ENCODE measurements at regions not wholly inside any gene's neighbourhood (a gene's known extent, or its start where the extent isn't known, plus 50 kb on each side); places are given as distances from the start of the nearest gene placed in this dataset.
A peak's percentile ranks its signal among the peaks of the same experiment; 100 is the strongest.
"Not testable (repeated sequence)": the region's sequence is repeated elsewhere in the genome, so short reads cannot be mapped to it uniquely, and the experiment has no call there.

DNA sequence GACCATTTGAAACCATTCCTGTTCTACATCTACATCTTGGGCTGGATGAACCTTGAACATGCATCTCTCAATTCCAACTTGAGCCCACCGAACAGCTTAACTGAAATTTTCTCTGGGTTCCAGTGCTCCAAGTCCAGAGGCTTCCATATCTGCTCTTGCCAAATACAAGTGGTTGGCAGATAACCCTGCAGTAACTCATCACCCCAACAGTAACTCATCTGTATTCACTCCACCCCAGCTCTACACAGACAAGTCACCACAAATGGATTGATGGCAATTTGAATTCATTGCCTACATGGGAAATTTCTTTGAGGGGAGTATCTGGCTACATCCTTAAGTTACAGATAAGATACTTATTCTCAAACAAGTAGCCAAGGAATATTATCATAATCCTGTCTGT, 502.4 kb upstream of the TNP1 start:
- no peak for FAIRE-seq

DNA sequence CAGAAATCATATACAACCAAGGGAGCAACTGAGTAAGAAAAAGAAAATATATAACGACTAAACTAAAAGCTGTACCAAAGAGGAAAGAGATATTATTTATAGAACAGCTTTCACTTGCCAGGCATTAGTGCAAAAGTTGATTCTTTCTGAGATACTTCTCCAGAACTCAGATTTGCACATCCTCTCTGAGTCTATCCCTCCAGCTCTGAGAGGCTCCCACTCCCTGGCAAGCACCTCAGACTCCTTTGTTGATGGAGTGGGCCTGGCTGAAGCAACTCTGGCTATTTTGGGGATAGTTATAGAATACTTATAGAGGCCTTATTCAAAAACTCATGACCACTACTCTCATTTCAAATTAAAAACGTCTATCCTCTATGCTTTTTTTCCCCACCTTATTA, 501.6 kb upstream of the TNP1 start:
- FAIRE-seq: no peak

DNA sequence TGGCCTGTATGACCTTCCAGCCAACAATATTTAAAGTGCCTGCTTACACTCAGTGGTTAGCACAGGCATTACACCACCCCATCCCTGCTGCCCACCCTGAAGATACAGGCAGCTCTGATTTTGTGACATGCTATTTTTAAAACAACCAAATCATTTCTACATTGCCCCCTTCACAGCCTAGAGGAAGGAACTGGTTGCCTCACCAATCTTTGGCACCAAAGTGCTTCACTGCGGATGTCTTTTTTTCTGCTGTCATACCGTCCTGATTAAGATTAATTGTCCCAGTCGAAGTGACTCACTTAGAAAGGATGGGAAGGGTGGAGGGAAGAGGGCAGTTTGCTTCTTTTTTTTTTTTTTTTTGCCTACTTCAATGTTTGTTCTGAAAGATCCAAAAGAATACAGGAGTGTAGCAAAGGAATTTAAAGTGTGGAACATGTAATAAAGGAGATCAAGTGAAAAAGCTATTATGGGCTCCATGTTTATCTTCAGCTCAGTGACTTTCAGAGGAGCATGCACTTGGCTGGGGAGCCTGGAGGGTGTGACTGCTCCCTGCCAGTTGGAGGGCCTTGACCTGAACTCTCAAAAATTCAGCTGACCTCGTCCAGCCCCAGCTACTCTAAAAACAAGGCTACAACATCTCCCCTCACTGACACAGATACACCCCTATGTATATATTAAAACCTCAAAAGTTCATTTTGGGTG, 501.1 kb upstream of the TNP1 start:
- no peak for FAIRE-seq

DNA sequence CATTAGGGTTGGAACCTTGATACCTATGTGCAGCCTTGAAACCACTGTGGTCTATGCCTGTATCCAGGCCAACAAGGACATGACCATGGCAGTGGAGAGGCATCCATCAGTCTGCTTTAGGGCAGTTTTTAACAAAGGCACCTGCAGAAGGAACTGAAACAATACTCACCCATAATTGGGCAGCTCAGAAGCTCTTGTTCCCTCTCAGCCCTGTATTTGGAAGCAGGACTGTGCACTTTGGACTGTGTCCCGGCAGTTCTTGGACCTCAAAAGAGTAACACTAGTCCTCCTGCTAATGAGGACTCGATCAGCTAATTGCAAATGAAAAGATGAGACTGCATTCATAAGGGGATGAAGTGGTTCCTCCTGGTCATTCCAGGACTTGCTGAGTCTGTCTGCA, 500.2 kb upstream of the TNP1 start:
- no peak for FAIRE-seq

DNA sequence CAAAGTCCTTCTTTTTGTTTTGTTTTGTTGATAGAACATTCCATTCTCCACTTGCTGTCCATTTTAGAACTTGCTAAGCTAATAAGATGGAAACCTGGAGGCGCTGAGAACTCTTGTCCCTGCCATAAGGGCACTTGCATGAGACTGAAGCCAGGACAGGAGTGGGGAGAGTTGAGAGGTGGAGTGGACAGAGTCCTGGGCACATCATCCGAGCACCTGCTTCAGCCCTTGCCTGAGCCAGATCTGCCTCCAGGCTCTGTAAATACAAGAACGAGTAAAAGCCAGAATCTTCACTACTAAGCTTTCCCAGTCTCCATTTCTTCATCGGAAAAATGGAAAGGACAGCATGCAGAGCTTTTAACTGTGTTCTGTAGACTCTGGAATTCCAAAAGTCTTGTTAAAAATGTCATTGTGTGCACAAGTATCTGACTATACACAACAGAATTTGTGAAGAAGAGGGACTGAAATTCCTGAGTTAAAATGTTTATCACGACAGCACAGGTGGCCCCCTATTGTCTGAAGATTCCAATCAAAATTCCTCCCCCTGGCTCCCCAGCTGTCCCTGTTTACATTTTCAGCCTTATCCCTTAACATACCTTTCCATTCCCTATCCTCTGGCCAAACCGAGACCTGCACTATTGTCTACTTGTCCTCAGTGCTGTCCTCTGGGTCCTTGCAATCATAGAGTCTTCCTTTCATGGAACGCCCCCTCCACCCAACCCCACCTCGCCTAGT, 498.2 kb upstream of the TNP1 start:
- FAIRE-seq: no peak

DNA sequence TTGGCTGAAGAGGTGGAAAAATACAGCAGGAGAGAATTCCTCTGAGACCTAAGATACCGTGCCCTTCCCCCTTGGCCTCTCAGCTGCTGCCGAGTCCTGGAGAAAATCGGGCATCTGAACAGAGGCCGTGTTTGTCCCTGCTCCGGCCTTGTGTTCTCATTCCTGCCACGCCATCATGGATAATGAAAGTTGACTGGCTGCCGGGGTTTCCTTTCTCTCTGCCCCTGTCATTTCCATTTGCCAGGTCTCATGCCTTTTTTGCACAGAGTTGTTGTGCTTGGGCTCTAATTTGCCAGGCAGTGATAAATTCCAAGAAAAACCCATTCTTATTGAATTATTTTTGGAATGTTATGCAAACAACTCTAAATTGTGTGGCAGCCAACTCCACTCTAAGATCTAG, 496.9 kb upstream of the TNP1 start:
- no peak for FAIRE-seq

DNA sequence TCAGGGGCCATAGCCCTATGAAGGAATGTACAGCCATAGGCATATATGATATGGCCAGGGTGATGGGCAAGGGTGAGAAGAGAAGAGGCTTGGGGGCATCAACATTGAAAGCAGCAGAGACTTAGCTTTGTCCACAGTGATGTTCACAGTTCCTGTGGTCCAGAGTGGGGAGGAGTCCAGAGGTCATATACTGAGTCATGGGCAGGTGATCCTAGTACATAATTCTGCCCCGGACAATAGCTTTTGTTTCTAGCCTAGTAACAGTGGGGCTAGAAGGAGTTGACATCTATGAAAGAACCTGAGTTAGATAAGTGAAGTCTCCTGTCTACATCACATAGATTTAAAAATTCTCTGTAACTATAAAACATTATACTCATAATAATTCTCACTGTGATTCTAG, 496.3 kb upstream of the TNP1 start:
- FAIRE-seq: no peak

DNA sequence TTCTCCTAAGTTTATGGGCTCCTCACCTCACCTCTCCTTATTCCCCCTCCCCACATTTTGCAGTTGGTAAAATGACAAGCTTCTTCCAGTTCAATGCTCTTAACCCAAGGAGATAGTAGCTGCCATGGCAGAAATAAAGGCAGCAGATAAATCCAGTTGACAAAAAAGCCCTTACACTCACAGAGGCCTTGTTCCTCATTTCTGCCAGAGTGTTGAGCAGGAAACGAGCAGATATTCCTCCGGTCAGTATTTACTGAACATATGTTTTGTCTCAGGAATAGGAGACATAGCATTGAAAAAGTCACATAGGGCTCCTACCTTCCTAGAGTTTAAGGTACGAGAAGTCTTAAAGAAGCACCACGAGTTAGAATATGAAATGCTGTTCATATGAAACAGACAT, 493.7 kb upstream of the TNP1 start:
- FAIRE-seq: no peak

DNA sequence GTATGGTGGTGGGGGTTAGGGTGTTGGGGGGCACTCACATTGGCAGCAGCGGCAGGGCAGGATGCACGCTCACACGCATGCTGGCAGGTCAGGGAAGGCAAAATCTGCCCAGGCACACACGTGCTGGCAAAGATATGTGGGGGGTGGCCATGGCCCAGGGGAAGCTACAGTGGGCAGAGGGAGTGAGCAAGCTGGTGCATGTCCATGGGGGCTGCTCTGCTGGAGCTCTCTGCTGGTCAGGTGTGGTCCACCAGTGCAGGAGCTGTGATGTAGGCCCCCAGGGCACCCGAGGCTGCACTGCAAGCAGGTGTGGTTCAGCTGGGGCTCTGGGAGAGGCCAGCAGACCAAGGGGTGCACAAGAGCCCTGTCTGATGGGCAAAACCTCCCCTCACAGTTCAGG, 491.5 kb upstream of the TNP1 start:
- FAIRE-seq: no peak

DNA sequence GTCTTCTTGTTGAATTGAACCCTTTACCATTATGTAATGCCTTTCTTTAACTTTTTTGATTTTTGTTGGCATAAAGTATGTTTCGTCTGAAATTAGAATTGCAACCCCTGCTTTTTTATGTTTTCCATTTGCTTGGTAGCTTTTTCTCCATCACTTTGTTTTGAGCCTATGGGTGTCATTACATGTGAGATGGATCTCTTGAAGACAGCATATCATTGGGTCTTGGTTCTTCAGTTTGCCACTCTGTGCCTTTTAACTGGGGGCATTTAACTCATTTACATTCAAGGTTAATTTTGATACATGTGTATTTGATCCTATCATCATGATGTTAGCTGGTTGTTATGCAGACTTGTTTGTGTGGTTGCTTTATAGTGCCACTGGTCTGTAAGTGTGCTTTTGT, 489.4 kb upstream of the TNP1 start:
- FAIRE-seq: no peak

DNA sequence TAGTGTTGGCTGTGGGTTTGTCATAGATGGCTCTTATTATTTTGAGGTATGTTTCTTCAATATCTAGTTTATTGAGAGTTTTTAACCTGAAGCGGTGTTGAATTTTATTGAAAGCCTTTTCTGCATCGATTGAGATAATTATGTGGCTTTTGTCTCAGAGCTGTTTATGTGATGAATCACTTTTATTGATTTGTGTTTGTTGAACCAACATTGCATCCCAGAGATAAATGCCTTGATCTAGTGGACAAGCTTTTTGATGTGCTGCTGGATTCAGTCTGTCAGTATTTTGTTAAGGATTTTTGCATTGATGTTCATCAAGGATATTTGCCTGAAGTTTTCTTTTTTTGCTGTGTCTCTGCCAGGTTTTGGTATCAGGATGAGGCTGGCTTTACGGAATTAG, 487.8 kb upstream of the TNP1 start:
- not testable (repeated sequence) for FAIRE-seq

DNA sequence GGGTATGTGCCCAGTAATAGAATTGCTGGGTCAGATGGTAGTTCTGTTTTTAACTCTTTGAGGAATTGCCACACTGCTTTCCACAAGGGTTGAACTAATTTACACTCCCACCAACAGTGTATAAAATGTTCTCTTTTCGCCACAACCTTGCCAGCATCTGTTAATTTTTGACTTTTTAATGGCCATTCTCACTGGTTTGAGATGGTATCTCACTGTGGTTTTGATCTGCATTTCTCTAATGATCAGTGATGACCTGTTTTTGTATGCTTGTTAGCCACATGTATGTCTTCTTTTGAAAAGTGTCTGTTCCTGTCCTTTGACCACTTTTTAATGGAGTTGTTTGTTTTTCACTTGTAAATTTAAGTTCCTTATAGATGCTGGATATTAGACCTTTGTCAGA, 486.2 kb upstream of the TNP1 start:
- not testable (repeated sequence) for FAIRE-seq

DNA sequence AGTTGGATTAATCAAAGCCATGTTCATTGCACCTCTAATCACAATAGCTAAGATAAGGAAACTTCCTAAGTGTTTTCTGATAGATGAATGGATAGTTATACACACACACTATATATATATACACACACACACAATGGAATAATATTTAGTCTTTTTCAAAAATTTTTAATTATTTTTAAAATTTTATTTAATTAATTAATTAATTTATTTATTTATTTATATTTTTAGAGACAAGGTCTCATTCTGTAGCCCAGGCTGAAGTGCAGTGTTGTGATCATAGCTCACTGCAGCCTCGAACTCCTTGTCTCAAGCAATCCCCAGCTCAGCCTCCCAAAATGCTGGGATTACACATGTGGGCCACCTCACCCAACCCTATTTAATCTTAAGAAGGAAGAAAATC, 481.0 kb upstream of the TNP1 start:
- no peak for FAIRE-seq

DNA sequence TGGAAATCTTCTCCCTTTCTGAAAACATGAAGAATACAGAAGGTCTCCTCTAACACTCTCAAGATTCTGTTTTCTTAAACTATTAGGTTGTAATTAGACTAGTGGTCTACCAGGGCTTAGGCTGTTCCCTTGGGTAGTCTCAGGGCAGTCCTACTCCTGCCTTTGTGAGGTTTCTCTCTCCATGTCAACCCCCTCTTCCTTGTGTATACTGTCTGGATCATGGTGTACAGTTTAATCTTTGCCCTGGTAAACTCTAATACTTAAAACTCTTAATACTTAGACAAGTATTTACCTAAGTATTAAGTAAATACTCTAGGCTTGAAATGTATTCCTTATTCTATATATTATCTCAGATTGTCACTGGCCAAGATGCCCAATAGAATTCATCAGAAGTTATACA, 480.3 kb upstream of the TNP1 start:
- no peak for FAIRE-seq

DNA sequence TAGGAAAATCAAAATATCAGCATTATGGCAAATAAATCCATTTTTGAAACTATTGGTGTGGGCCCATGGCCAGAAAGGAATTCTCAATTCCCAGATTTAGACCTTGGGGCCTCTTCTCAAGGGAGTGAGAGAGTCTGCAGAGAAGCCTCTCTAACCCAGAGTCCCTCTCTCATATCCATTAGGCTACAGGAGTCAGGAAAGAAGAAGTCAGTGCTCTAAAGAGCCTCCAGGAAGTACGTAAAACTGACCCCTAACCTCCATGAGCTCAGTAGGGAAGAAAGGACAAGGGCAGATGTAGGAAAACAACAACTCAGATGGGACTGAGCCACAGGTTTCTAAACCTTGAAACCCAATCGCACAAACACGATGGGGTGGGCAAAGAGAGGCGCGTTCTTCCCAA, 479.9 kb upstream of the TNP1 start:
- no peak for FAIRE-seq

DNA sequence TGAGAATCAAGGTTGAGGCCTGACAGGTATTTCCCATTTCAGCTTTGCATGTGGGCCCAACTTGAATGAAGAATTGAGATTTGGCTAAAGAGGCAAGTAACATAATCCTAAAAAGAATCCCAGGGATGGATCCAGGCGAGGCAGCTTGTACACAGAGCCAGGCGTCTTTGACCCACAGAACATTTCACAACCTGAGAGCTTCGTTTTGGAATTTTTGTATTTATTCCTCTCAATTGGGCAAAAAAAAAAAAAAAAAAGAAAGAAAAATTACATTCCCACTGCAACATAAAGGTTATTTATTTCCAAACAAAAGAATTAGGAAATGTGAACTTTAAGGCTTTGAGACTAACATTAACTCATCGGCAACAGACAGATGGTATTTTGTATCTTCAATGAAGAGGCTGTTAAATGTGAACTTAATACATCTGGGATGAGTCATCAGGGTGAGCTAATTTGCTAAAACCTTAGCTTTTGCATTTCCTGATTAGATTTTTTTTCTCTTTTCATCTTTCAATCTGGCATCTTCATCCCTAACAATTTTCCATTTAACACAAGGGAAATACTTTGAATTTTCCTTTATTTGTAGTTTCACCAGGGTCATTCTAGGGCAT, 478.5 kb upstream of the TNP1 start:
- peak; percentile 82 for FAIRE-seq

DNA sequence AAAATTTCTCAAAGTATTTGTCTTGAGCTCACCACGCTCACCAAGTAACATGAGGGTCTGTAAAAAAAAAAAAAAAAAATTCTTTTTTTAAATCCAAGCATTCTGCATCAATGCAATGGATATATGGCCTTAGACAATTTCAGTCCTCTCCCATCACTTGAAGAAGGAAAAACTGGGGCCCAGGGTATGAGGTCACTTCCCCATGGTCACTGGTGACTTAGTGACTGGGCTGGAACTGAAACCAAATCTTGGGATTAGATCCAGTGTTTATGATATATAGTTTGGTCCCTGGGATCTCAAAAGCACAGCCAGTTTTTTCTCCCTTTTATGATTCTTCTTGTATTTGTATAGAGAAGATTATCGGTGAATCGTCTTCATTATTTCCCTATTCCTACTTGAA, 477.9 kb upstream of the TNP1 start:
- no peak for FAIRE-seq

DNA sequence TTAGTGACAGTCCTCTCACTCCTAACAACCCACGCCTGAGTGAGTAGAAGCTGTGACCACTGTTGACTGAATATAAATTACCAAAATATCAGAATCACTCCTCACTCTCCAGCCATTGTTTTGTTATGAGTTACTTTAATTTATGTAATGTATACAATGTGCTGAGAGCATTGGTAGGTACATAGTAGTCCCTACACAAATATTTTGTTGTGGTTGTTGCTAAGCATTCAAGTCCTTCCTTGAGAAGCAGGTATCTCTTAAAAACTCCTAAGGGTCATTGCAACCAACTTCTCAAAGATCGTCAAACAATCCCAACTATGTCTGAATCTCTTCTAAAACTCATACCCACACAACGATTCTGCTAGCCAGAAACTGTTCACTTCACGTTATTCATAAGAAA, 476.8 kb upstream of the TNP1 start:
- FAIRE-seq: no peak

DNA sequence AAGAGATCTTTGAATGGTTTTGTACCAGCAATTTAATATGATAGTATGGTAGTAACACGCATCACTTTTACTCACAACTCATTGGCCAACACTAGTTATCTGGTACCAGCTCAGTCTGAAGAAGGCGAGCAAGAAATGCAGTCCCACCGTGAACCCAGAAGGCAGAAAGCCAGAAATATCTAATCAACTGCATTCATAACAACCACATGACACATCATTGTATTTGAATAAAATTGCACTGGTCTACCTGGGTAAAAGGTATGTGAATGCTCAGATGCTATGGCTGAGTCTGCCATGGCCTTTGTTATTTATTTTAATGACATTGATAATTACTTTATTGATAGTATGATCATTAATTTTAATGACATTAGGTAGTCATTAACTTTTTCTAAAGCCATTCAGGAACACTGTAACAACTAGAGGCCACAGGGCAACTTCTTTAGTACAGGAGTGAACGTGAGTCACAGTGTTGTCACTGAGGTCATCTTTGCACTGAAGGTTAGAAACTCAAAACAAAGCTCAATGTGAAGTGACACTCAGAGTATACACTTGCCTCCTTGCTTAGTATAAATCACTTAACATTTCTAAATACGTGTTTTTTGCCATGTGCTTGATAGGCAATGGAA, 475.6 kb upstream of the TNP1 start:
- no peak for FAIRE-seq

DNA sequence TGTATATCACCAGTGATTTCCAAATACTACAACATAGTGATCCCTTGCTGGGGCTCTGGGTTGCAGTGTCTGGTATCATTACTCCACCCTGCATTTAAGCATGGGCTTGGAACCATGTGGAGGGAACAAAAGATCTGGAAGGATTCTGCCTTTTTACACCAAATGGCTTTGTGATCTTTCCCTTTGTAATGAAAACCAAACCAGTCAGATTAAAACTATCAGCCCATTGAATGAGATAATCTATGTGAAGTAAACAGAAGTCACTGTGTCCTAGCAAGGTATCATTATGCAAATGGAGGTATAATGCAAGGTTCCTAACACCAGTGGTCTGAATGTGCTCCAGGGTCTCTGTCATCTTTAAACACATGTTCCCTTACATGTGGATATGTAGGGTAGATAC, 474.7 kb upstream of the TNP1 start:
- no peak for FAIRE-seq

DNA sequence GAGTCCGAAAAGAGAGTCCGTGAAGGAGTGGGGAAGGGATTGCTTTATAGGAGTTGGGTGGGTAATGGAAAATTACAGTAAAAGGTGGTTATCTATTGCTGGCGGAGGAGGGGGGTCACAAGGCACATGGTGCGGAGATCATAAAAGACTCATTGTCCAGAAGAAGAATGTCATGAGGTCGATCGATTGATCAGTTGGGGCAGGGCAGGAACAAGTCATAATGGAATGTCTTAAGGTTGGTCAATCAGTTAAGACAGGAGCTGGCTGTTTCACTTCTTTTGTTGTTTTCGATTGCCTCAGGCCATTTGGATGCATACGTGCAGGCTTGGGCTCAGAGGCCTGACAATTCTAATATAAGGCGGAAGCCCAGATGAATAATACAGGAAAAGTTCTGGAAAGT, 473.0 kb upstream of the TNP1 start:
- FAIRE-seq: no peak

DNA sequence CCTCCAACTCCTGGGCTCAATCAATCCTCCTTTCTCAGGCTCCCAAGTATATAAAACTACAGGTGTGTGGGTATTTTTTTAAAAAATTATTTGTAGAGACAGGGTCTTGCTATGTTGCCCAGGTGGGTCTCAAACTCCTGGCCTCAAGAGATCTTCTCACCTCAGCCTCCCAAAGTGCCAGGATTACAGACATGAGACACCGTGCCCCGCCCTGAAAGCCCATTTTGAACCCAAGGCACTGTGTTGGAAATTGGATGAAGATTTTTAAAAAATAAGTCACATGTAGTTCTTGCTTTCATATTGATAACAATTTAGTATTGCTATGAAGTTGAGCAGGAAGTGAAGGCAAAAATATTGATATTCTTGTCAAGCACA, 472.5 kb upstream of the TNP1 start:
- FAIRE-seq: no peak

DNA sequence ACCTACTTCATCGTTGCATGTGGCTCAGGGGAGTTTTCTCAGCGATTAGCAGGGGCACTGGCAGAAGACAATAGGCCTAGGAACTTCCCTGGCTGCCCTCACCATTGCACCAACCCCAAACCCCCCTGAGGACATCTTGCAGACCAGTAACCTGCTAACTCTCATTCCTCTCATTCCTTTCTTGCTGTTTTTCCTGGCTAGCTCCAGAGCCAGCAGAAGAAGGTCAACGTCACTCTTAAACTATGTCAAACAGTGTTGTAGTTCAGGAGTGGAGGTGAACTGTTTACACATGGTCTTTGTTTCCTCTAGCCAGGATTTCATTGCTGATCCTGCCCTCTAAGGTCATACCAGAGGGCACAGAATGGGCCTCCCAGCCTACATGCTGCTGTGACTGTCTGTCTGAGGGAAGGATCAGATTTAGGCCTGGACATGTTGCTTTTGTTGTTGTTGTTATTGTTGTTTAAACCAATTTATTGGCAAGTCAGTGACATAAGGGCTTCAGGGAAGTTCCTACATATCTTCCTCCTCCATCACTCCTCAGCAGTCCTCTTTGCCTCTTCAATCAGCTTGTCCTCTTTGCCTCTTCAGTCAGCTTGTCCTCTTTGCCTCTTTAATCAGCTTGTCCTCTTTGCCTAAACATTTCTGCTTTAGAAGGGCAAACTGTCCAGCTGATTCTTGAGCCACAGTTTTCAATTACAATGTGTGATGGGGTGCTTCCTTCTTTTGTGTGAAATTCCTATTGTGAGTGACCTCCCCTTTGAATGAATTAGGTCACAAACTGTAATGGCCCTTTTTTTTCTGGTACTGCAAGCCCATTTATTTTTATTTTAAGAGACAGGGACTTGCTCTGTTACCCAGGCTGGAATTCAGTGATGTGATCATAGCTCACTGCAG, 471.9 kb upstream of the TNP1 start:
- FAIRE-seq: no peak
